ENCODE measurements at regions not wholly inside any gene's neighbourhood (a gene's known extent, or its start where the extent isn't known, plus 50 kb on each side); places are given as distances from the start of the nearest gene placed in this dataset.

DNA sequence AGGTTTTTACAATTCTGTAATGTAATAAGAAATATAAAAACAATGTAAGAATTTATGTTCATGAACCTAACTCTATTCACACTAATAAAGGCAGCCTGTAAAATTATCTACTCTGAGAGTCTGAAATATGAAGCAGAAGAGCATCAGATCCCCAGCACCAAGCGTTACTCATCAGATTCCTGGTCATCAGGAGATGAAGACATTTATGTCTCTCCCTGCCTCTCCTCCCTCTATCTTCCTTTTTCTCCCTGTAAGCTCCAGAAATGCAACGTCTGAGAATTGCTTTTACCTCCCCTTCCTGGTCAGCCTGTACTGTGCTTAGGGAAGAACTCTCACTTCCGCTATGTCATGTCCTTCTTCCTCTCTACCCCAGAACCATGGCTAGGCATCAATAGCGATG, 114.4 kb upstream of the SLIT3 start:
- DNase-seq (ENCODE audit: low spot score), result no peak
- Histone ChIP-seq H3K4me3 (replicated peaks in 1 of 3; ENCODE audit: insufficient read depth in 1 of 3, low read depth in 2 of 3, low read length in 3 of 3) (no peak overlapping the region), H3K27ac (ENCODE audit: extremely low read length, insufficient read depth, low read length) (no peak overlapping the region), H3K79me2 (ENCODE audit: insufficient read depth, low read length) (no peaks in the 10 kb centered on the region), H2AFZ (ENCODE audit: low read length) (no peak overlapping the region), H3K9ac (ENCODE audit: insufficient read depth, low read depth, low read length) (no peak overlapping the region), H3K4me1 (ENCODE audit: insufficient read depth, low read length) (no peaks in the 10 kb centered on the region), H3K9me3 (ENCODE audit: low read length) (no peaks in the 10 kb centered on the region), H3K36me3 (replicated peaks in 1 of 2; ENCODE audit: control insufficient read depth in 1 of 2, insufficient read depth in 2 of 2, low read length in 2 of 2) (no peaks in the 10 kb centered on the region), H3K27me3 (ENCODE audit: control insufficient read depth in 1 of 2, insufficient read depth in 2 of 2, low read length in 2 of 2) (no peaks in the 10 kb centered on the region), H3K4me2 (ENCODE audit: low read depth, low read length) (no peak overlapping the region), H4K20me1 (ENCODE audit: insufficient read depth, low read length) (no peaks in the 10 kb centered on the region)
- in situ Hi-C loops (cut with HindIII; ENCODE audit: extremely low pct_ligation_motif_present, low pct_unique_long_range_greater_than_20kb), result no loop called here
- BruUV-seq (replicated peaks), result no TSS peak
- CTCF ChIA-PET (ENCODE audit: low intra/inter-chr PET ratio, low total read pairs), result no interaction called here
- FAIRE-seq, result no peak
- TF ChIP-seq KDM4B (CRISPR knock-in tag; IDR thresholded peaks at IDR 0.05), result no peak
- TF ChIP-seq NKX3-1 (CRISPR knock-in tag; IDR thresholded peaks at IDR 0.05), result no peak
- no peak for TF ChIP-seq ZNF878 (CRISPR knock-in tag; IDR thresholded peaks at IDR 0.05)
- no peak for TF ChIP-seq CEBPB (IDR thresholded peaks at IDR 0.05; ENCODE audit: borderline replicate concordance, low read depth, low read length)
- TF ChIP-seq, protein P1, sequence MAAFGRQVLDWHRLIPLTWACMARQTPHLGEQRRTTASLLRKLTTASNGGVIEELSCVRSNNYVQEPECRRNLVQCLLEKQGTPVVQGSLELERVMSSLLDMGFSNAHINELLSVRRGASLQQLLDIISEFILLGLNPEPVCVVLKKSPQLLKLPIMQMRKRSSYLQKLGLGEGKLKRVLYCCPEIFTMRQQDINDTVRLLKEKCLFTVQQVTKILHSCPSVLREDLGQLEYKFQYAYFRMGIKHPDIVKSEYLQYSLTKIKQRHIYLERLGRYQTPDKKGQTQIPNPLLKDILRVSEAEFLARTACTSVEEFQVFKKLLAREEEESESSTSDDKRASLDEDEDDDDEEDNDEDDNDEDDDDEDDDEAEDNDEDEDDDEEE (CRISPR knock-in tag; IDR thresholded peaks at IDR 0.05), result no peak
- intact Hi-C loops (cut with micrococcal nuclease; ENCODE audit: unreplicated experiment), result no loop called here
- POLR2A ChIA-PET, result no interaction called here
- no peak for ATAC-seq
- 25% methylated on average over 4 of the region's 4 CpGs for WGBS (ENCODE audit: low lambda C conversion rate)

GRCh38 chr5:169413416-169413815, 112.5 kb upstream of the SLIT3 start:
- H3K4me1 ChIP-seq (ENCODE audit: insufficient read depth, low read length), result no peaks in the 10 kb centered on the region
- intact Hi-C loops (cut with micrococcal nuclease; ENCODE audit: unreplicated experiment), result no loop called here
- H3K4me3 ChIP-seq (replicated peaks in 1 of 3; ENCODE audit: insufficient read depth in 1 of 3, low read depth in 2 of 3, low read length in 3 of 3), result no peak overlapping the region
- 0% methylated on average over 2 of the region's 2 CpGs for WGBS (ENCODE audit: low lambda C conversion rate)
- H3K36me3 ChIP-seq (replicated peaks in 1 of 2; ENCODE audit: control insufficient read depth in 1 of 2, insufficient read depth in 2 of 2, low read length in 2 of 2), result no peaks in the 10 kb centered on the region
- FAIRE-seq, result no peak
- no peak overlapping the region for H3K9ac ChIP-seq (ENCODE audit: insufficient read depth, low read depth, low read length)
- no peaks in the 10 kb centered on the region for H4K20me1 ChIP-seq (ENCODE audit: insufficient read depth, low read length)
- TF ChIP-seq FOXA1 (IDR thresholded peaks at IDR 0.05) (no peak), FOXA1 (CRISPR knock-in tag; IDR thresholded peaks at IDR 0.05) (no peak), ZNF768 (CRISPR knock-in tag; IDR thresholded peaks at IDR 0.05) (no peak), ZNF230 (CRISPR knock-in tag; IDR thresholded peaks at IDR 0.05) (no peak), ZNF782 (CRISPR knock-in tag; IDR thresholded peaks at IDR 0.05; ENCODE audit: borderline replicate concordance) (no peak), PAF1 (CRISPR knock-in tag; IDR thresholded peaks at IDR 0.05) (no peak), ZSCAN25 (CRISPR knock-in tag; IDR thresholded peaks at IDR 0.05) (no peak)
- POLR2A ChIA-PET, result no interaction called here
- in situ Hi-C loops (cut with HindIII; ENCODE audit: extremely low pct_ligation_motif_present, low pct_unique_long_range_greater_than_20kb), result no loop called here
- no peak overlapping the region for H3K4me2 ChIP-seq (ENCODE audit: low read depth, low read length)
- no peak for DNase-seq (ENCODE audit: low spot score)
- no TSS peak for BruUV-seq (replicated peaks)
- no peak overlapping the region for H2AFZ ChIP-seq (ENCODE audit: low read length)
- no peaks in the 10 kb centered on the region for H3K27me3 ChIP-seq (ENCODE audit: control insufficient read depth in 1 of 2, insufficient read depth in 2 of 2, low read length in 2 of 2)
- CTCF ChIA-PET (ENCODE audit: low intra/inter-chr PET ratio, low total read pairs), result no interaction called here
- H3K9me3 ChIP-seq (ENCODE audit: low read length), result no peaks in the 10 kb centered on the region
- no peak overlapping the region for H3K27ac ChIP-seq (ENCODE audit: extremely low read length, insufficient read depth, low read length)
- no peaks in the 10 kb centered on the region for H3K79me2 ChIP-seq (ENCODE audit: insufficient read depth, low read length)
- ATAC-seq, result no peak

All from HepG2 (cell line).